Posterior cingulate gyrus (tissue), 11 donors: ENCODE measurements at regions not wholly inside any gene's neighbourhood (a gene's known extent, or its start where the extent isn't known, plus 50 kb on each side); places are given as distances from the start of the nearest gene placed in this dataset.

Experiments
- DNase-seq, 10 donors: peaks; one replicate each; pipeline versions ENCODE4 v3.0.0 to v3.0.0-alpha.2; 2020 to 2021; ENCODE audit warnings: mixed read lengths in 3 of 10
- intact Hi-C: fragments of 100-400 bp; cut with DNase I; formaldehyde crosslinking; loops from one replicate; pipeline ENCODE4 v1.15.1; 2023

DNA sequence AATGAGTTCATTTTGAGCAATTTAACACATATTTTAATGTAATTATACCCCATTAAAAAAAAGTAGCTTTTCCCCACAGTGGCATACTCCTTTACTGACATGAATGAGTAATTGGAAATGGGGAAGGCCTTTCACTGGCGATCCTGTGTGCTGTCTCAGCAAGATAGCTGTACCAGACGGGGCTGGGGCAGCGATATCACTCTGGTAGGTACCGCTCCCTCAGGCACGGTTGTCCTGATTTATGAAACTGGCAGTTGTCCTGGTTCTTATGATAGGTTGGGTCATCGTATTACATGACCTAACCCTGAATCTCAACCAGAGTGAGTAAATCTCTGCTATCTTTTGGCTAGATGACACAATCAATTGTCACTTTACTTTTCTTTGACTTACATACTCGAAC lies 355.0 kb upstream of the MAP3K7 start:
- intact Hi-C loops: no loop called here
- DNase-seq: no peak

DNA sequence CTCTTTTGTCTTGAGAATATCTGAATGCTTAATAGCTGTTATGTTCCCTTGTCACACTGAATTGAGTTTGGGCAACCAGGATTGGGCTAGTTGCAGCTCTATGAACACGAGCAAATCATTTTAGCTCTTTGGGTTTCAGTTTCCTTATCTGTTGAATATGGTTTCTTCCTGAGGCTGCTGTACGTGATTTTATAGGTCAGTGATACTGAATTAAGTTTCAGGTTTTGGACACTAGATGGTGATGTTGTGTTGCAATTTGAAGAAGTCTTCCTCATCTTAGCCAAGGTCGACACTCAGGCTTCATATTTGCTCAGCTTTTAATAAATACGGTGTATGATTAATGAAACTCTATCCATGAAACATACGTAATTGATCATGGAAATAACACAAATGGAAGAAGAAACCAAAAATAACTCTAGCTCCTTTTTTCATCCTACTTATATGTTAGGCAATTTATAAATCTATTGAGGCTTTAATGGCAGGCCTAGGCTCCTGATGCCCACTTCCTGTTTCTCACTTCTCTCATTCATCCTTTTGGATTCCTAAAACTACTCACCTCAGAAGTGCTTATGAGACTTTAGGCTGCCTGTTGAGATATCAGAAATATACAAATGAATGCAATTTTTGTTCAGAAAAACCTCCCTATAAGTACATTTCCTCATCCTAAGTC lies 354.1 kb upstream of the MAP3K7 start:
- intact Hi-C loops: no loop called here
- no peak for DNase-seq

DNA sequence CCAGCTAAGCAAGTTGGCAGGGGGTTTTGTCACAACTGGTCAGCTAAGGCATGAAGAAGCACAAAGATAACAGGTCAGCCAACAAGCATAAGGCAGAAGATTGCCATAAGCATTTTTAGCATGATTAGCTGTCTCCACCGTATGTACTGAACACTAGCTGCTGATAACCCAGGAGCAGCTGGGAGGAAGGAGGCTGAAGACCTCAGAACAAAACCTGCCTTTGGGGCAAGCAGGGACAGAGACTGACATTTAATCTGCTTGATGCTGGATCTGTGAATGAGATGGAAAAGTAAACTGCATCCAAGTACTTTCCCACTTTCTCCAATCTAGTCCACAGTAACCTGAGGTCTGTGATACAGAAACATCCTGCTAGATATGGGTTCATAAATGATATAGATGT lies 353.0 kb upstream of the MAP3K7 start:
- intact Hi-C loops: no loop called here
- DNase-seq: no peak

DNA sequence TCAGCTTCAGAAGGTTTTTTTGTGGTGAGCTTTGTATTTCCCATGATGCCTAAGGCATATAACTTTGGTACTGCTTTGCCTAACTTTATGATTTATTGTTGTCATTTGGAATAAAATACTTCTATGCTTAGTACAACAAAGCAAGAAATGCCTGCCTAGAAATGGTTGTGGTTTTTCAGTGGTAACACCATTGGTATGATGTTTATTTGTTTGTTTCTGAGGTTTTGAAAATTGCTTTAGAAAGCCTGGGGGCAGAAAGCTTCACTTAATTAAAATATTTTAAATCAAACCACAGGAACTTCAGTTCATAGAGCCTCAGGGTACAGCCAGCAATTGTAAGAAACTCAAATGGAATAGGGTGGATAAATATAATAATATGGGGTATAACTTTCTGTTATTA lies 351.2 kb upstream of the MAP3K7 start:
- no peak for DNase-seq
- intact Hi-C loops: no loop called here

DNA sequence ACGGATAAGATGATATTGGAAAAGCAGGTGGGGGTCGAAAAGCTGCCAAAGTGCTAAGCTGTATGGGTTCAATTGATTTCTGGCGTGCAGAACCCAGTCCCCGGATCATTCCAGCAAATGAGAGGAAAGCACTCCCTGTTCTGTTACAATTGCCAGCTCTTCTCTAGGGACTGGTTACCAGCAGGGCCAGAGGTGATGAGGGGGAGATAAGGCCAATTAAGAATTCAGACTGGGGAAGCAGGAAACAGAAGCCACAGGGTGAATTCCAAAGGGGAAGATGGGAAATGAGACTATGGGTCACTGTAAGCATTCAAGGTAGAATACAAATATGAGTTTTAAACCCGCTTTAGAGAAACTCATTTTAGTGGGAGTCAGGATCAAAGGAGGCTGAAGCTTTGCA lies 349.4 kb upstream of the MAP3K7 start:
- intact Hi-C loops: no loop called here

DNA sequence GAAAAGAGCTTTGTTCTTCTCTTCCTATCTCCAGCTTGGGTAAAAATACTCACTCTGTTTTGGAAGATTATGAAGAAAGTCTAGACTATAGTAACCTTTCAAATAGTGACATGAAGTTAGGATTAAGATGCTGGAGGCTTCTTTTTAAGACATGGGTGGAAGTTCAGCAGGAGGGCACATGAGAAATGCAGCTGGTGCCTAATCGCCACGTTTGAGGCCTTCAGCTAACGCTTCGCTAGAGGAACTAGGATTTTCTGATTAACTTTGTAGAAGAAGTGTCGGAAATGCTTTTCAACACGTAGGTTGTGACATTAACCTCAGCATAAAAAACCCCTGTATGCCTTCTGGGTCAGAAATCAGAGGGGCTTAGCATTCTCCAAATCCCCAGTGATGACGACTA lies 348.1 kb upstream of the MAP3K7 start:
- intact Hi-C loops: no loop called here
- no peak for DNase-seq

More for the DNA sequence above, 349.4 kb upstream of the MAP3K7 start:
- DNase-seq: no peak

DNA sequence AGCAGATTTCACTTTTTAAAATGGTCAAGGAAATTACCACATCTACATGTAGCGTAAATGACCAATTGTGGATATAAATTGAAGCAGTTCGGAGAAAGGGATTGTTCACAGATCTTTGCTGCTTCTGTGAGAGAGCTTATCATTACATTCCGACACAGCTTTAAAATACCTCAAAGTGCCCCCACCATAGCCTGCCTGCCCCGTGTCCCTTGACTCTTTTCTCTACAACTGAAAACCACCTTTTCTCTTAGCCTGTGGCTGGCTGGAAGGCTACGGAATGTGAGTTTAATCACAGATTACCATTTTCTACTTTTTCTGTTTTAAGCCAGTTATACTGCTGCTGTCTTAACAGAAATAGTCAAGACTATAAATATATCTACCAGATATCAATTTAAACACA lies 347.2 kb upstream of the MAP3K7 start:
- intact Hi-C loops: no loop called here
- DNase-seq: no peak

DNA sequence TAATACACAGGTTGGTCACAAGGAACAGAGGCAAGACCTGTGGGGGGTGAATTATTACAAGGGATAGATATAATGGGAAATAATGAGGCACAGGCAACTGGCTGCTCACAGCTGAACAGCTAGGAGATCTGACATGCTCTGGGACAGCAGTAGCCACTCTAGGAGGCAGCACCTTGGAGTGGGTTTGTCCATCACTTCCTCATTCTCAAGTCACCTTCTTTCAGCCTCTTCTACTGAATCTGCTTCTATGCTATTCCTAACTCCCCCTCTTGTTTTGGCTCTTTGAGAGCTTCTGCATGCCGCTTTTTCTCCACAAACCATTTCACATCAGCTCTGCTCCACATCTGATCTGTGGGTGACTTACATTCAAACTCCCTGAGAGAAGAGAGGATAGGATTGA lies 345.5 kb upstream of the MAP3K7 start:
- intact Hi-C loops: no loop called here
- DNase-seq: no peak

DNA sequence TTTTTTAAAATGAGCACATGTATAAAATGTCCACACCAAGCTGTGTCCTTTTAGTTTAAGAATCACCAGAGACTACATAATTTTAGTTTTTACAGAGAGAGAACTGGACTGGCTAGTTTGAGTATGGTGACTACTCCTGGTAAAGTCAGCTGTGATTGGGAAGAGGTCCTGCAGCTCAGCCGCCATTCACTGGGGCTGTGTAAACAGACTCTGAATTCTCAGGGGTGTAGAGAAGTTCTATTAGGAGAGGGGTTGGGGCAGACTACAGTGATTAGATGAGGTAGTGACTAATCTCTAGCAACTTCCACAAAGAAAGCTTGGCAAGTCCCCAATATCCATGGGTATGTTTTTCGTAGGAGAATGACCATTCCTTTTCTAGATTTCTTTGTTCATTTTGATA lies 341.2 kb upstream of the MAP3K7 start:
- intact Hi-C loops: no loop called here
- no peak for DNase-seq

DNA sequence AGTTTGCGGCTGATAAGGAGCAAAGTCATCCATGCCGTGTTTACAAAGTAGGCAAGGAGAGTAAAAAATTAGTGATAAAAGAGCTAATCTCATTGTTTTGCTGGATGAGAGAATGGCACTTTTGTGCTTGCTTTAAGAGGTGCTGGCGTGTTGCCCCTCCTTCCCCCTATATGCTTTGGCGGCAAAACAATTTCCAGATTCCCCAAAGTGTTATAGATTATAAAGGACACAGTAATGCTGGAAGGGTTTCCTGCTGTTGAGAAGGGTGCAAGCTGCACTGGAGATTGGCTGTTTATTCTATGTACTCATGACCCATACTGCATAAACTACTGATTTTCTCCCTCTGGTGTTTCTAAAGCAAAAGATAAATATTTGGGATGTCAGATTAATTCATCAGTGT lies 338.9 kb upstream of the MAP3K7 start:
- intact Hi-C loops: no loop called here
- DNase-seq: no peak

DNA sequence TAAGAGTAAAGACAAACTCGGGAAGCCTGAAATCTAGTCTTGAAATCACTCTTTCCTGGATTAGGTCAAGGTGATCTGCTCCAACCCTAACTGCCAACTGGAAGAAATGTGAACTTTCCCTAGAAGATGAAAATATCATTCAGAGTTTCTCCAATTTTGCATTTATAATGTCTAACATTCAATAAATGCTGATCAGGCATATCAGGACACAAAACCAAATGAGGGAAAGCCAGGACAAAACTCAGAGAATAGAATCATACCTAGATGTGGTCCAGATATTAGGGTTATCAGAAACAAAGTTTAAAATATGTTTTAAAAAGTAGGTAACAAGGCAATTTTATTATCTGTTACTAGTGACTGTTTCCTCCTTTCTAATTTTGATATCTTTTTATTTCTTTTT lies 335.5 kb upstream of the MAP3K7 start:
- DNase-seq: no peak
- intact Hi-C loops: no loop called here

DNA sequence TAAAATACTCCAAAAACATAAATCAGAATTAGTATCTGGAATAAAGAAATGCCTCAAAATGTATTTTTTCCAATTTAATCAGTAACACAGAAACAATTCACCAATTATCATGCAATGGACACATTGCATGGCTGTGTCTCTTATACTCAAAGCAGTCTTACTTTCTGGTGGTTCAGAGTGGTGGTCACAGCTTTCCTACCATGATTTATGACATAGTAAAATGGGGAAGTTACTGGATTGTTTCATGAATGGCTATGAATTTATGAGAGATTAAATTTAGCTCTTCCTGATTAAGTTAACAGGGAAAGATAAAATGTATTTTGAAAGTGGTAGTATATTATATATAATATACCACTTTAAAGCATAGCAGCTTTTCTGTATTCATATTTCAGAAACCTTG lies 331.5 kb upstream of the MAP3K7 start:
- intact Hi-C loops: no loop called here
- no peak for DNase-seq

DNA sequence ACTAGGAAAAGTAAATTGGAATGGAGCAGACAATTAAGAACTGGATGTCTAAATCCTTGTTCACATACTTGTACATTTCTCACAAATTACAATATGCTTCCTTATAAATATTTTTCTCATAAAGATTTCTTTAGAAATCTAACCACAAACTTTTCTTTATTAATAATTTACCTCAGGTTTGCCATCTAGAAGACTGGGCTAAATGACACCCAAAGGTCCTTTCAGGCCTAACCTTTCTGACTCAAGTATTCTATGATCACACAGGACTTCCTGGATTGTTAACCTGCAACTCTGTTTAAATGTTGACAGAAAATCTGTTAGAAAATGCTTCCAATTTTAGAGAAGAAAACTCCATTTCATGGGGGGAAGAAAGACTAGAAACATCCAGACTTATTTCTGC lies 330.5 kb upstream of the MAP3K7 start:
- intact Hi-C loops: no loop called here
- no peak for DNase-seq

DNA sequence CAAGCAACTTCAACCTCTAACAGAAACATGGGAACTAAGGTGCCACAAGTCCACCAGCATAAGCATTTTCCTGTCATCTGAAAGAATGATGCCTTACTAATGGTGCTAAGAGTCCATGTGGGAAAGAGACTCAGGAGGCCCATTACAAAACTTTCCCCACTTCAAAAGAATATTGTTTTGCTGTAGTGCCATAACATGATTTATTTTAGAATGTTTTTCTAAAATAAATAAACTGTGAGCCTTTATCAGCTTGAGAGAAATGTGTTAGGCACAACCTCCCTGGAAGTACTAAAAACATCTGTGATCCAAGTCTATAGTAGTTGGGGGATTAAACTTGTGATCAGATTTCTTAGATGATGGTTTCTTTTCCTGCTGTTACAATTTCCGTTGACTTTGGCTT lies 330.1 kb upstream of the MAP3K7 start:
- no peak for DNase-seq
- intact Hi-C loops: no loop called here

DNA sequence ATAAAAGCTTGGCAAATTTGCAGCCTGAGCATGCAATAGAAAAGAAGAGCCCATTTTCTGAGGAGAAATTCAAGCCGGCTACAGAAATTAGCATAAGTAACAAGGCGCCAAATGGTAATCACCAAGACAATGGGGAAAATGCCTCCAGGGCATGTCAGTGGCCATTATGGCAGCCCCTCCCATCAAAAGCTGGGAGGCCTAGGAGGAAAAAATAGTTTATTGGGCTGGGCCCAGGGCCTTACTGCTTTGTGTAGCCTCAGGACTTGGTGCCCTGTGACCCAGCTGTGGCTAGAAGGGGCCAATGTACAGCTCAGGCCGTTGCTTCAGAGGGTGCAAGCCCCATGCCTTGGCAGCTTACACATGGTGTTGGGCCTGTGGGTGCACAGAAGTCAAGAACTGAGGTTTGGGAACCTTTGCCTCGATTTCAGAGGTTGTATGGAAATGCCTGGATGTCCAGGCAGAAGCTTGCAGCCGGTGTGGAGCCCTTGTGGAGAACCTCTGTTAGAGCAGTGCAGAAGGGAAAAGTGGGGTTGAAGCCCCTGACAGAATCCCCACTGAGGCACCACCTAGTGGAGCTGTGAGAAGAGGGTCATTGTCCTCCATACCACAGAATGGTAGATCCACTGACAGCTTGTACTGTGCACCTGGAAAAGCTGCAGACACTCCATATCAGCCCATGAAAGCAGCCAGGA lies 328.5 kb upstream of the MAP3K7 start:
- intact Hi-C loops: no loop called here
- no peak for DNase-seq

DNA sequence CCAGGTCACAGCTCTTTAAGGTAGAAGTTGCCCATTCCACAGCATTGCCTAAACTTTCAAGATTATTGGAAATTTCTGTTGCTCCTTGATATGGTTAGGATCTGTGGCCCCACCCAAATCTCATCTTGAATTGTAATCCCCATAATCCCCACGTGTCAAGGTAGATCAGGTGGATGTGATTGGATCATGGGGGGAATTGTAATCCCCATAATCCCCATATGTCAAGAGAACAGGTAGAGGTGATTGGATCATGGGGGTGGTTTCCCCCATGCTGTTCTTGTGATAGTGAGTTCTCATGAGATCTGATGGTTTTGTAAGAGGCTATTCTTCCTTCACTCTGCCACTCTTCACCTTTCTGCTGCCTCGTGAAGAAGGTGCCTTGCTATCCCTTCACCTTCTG lies 327.4 kb upstream of the MAP3K7 start:
- intact Hi-C loops: no loop called here
- DNase-seq: no peak

DNA sequence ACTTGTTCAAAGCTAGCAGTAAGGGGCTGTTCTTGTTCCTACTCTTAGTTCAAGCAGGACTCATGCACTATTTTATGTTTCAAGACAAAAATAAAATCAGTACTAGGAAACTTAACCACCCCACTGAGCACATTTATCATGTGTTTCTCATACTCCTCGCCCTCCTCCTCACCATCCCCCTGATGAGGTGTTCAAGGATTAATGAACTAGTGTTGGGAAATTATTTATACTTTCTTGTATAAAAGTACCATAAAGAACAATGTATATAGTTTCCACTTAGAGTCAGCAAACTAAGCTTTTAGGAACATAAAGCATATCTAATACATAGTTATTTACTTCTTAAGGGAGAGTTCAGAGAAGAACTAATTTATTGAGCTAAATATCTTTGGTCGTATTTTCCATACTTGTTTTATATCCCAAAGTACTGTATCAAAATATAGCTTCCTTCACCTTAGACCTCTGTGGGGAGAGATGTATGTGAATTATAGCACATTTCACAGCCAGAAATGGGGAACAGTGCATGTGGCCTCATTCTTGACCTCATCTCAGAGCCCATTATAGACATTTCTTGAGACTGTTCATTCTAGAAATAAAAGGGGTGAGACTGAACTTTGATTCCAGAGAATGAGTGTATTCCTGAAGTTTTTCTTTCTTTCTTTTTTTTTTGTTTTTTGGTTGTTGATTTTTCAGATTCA lies 326.5 kb upstream of the MAP3K7 start:
- intact Hi-C loops: no loop called here
- DNase-seq: no peak

DNA sequence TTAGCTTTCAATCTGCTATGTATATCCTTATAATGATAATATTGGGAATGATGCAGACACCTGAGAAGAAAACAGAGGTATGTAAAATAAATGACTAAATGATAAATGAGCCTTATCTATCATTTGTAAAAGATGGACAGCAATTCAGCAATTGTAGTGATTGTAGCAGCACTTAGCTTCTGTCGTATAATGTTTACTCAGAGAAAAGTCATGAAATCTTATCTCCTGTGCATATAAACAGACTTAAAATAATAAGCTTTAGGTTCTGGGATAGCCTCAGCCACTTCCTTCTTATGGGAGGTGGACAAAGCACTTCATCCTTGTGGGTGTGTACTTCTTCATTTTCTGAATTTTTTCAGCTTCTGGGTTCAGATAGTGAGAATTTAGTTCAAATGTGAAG lies 324.8 kb upstream of the MAP3K7 start:
- no peak for DNase-seq
- intact Hi-C loops: no loop called here

DNA sequence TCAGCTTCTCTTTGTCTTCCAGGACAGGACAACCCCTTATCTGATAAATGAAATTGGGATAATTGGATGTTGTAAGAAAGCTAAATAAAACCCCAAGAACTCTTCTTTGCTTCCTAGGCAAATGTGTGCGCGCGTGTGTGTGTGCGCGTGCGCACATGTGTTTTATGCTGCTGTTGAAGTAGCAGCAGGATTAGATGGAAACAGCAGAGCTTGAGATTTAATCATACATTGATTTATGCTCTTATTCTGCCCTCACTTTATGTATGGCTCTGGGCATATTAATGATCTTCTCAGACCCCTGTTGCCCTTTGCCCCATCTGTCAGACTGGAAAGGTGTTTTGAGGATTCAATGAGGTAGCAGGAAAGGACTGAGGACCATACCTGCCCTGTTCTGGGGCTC lies 324.0 kb upstream of the MAP3K7 start:
- intact Hi-C loops: no loop called here
- no peak for DNase-seq

DNA sequence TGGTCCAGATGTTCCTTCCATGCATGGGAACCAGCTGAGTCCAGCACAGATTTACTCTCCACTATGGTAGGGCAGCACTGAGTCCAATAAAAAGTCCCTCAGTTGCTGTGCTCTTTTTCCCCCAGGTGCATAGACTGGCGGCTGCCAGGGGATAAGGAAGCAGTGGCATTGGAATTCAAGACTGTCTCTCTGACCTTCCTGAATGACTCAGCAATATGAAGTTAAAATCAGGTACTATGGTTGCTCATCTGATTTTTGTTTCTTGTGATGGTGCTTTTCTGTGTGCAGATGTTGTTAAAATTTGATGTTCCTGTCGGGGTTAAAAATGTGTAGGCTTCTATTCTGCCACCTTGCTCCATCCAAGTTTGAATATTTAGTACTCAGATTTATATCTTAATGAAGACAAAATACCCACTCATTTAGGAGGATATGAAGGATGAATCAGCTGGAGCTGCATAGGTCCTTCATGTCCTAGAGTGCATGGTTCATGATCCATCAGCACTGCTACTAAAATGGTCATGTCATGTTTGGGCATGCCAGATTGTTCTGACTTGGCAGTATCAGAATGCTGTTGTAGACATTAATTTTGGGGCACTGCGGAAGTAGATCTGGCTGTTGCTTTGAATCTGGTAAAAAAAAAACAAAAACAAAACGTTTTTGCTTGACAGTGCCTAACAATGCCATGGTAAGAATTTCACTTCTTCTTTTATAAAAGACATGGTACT lies 321.2 kb upstream of the MAP3K7 start:
- intact Hi-C loops: no loop called here
- no peak for DNase-seq

DNA sequence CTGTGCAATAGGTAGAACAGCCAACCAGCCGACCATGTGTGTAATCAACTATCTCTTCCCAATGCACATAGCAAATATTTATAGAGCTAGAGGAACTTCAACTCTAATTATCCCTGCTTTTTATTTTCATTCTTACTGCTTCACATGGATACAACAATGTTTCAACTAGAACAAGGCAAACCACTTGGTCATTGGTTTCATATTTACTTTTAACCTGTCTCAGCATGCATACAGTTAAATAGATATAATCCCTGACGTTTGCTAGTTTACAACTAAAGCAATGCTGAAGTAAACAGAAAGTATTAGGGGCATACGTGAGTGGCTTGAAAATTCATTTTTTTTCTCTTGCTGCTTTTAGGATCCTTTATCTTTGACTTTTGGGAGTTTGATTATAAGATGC lies 318.5 kb upstream of the MAP3K7 start:
- intact Hi-C loops: no loop called here
- DNase-seq: no peak

DNA sequence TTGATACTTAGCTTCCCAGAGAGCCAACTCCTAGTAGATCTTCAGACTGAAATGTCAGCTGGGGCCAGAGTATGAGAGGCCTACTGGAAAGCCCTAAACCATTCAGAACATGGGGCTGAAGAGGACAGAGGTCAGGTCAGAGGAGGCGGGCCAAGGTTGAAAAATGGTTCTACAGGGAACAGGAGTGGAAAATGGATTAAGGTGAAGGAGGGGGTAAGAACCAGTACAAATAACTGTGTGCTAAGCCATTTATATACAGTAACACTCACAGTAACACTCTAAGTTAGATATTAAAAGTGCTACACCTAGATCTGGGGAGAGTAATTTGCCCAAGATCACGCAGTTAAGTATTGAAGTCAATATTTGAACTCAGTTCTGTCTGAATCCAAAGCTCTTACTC lies 313.2 kb upstream of the MAP3K7 start:
- no peak for DNase-seq
- intact Hi-C loops: no loop called here
